ENCODE measurements at regions not wholly inside any gene's neighbourhood (a gene's known extent, or its start where the extent isn't known, plus 50 kb on each side); places are given as distances from the start of the nearest gene placed in this dataset.

- Mint-ChIP-seq H3K4me3 (ENCODE audit: unreplicated experiment) (no peak overlapping the region), H3K4me1 (ENCODE audit: low read depth, unreplicated experiment) (no peaks in the 10 kb centered on the region), H3K27me3 (ENCODE audit: low read depth, unreplicated experiment) (peaks cover 8% of the 10 kb centered on the region), H3K36me3 (ENCODE audit: low read depth, unreplicated experiment) (no peaks in the 10 kb centered on the region), H3K9me3 (ENCODE audit: unreplicated experiment) (no peaks in the 10 kb centered on the region), H3K27ac (ENCODE audit: unreplicated experiment) (no peak overlapping the region)
- no peak overlapping the region for H3K4me2 ChIP-seq (ENCODE audit: low read length)
- H3K4me1 ChIP-seq (ENCODE audit: insufficient read depth, low read length), result no peaks in the 10 kb centered on the region
- FAIRE-seq, result no peak
- H4K20me1 ChIP-seq (ENCODE audit: insufficient read depth, low read length), result no peaks in the 10 kb centered on the region
- TF ChIP-seq EZH2 (IDR thresholded peaks at IDR 0.05; ENCODE audit: insufficient read depth, low read length), result no peak
- no peak for TF ChIP-seq CTCF (IDR thresholded peaks at IDR 0.05; ENCODE audit: insufficient read depth, low read depth, low read length)
- H3K36me3 ChIP-seq (ENCODE audit: insufficient read depth, low read length), result no peaks in the 10 kb centered on the region
- H3K9me3 ChIP-seq (ENCODE audit: insufficient read depth, low read depth, low read length), result peaks cover 15% of the 10 kb centered on the region
- no peak overlapping the region for H3K4me3 ChIP-seq (ENCODE audit: insufficient read depth, low read depth, low read length)
- H3K27ac ChIP-seq (ENCODE audit: low read depth, low read length), result no peak overlapping the region
- no peak overlapping the region for H2AFZ ChIP-seq (ENCODE audit: low read depth, low read length)
- H3K9ac ChIP-seq (ENCODE audit: low read length), result no peak overlapping the region
- H3K27me3 ChIP-seq (ENCODE audit: insufficient read depth, low read length), result no peaks in the 10 kb centered on the region
- DNase-seq (ENCODE audit: low read depth), result no peak
- no peaks in the 10 kb centered on the region for H3K79me2 ChIP-seq (ENCODE audit: insufficient read depth, low read length)
Observed at GRCh38 chr5:2489306-2489705, 262.2 kb downstream of the IRX2 start.

GRCh38 chr5:2488593-2488992 is 262.9 kb downstream of the IRX2 start:
- Mint-ChIP-seq H3K4me3 (ENCODE audit: unreplicated experiment) (no peak overlapping the region), H3K4me1 (ENCODE audit: low read depth, unreplicated experiment) (no peaks in the 10 kb centered on the region), H3K27ac (ENCODE audit: unreplicated experiment) (no peak overlapping the region), H3K9me3 (ENCODE audit: unreplicated experiment) (no peaks in the 10 kb centered on the region), H3K27me3 (ENCODE audit: low read depth, unreplicated experiment) (peaks cover 8% of the 10 kb centered on the region), H3K36me3 (ENCODE audit: low read depth, unreplicated experiment) (no peaks in the 10 kb centered on the region)
- Histone ChIP-seq H3K4me3 (ENCODE audit: insufficient read depth, low read depth, low read length) (no peak overlapping the region), H3K27me3 (ENCODE audit: insufficient read depth, low read length) (no peaks in the 10 kb centered on the region), H3K79me2 (ENCODE audit: insufficient read depth, low read length) (no peaks in the 10 kb centered on the region), H3K9me3 (ENCODE audit: insufficient read depth, low read depth, low read length) (peaks cover 14% of the 10 kb centered on the region), H3K27ac (ENCODE audit: low read depth, low read length) (no peak overlapping the region), H3K9ac (ENCODE audit: low read length) (no peak overlapping the region), H3K4me2 (ENCODE audit: low read length) (no peak overlapping the region), H3K36me3 (ENCODE audit: insufficient read depth, low read length) (no peaks in the 10 kb centered on the region), H4K20me1 (ENCODE audit: insufficient read depth, low read length) (no peaks in the 10 kb centered on the region), H3K4me1 (ENCODE audit: insufficient read depth, low read length) (no peaks in the 10 kb centered on the region), H2AFZ (ENCODE audit: low read depth, low read length) (no peak overlapping the region)
- FAIRE-seq (no peak), DNase-seq (ENCODE audit: low read depth) (no peak)
- TF ChIP-seq EZH2 (IDR thresholded peaks at IDR 0.05; ENCODE audit: insufficient read depth, low read length) (no peak), CTCF (IDR thresholded peaks at IDR 0.05; ENCODE audit: insufficient read depth, low read depth, low read length) (no peak)

GRCh38 chr5:2487152-2487763 is 264.2 kb downstream of the IRX2 start:
- Mint-ChIP-seq H3K27me3 (ENCODE audit: low read depth, unreplicated experiment) (peaks cover 5% of the 10 kb centered on the region), H3K4me3 (ENCODE audit: unreplicated experiment) (no peak overlapping the region), H3K9me3 (ENCODE audit: unreplicated experiment) (peaks cover 6% of the 10 kb centered on the region), H3K36me3 (ENCODE audit: low read depth, unreplicated experiment) (no peaks in the 10 kb centered on the region), H3K27ac (ENCODE audit: unreplicated experiment) (no peak overlapping the region), H3K4me1 (ENCODE audit: low read depth, unreplicated experiment) (no peaks in the 10 kb centered on the region)
- Histone ChIP-seq H3K27me3 (ENCODE audit: insufficient read depth, low read length) (no peaks in the 10 kb centered on the region), H3K9me3 (ENCODE audit: insufficient read depth, low read depth, low read length) (peaks cover 8% of the 10 kb centered on the region), H2AFZ (ENCODE audit: low read depth, low read length) (no peak overlapping the region), H3K4me3 (ENCODE audit: insufficient read depth, low read depth, low read length) (no peak overlapping the region), H4K20me1 (ENCODE audit: insufficient read depth, low read length) (no peaks in the 10 kb centered on the region), H3K27ac (ENCODE audit: low read depth, low read length) (no peak overlapping the region), H3K4me2 (ENCODE audit: low read length) (no peak overlapping the region), H3K36me3 (ENCODE audit: insufficient read depth, low read length) (no peaks in the 10 kb centered on the region), H3K79me2 (ENCODE audit: insufficient read depth, low read length) (no peaks in the 10 kb centered on the region), H3K4me1 (ENCODE audit: insufficient read depth, low read length) (no peaks in the 10 kb centered on the region), H3K9ac (ENCODE audit: low read length) (no peak overlapping the region)
- no peak for FAIRE-seq
- no peak for TF ChIP-seq CTCF (IDR thresholded peaks at IDR 0.05; ENCODE audit: insufficient read depth, low read depth, low read length)
- no peak for TF ChIP-seq EZH2 (IDR thresholded peaks at IDR 0.05; ENCODE audit: insufficient read depth, low read length)
- no peak for DNase-seq (ENCODE audit: low read depth)

All from astrocyte (in vitro differentiated cells and primary cell).